IMR-90 (cell line): ENCODE measurements at regions not wholly inside any gene's neighbourhood (a gene's known extent, or its start where the extent isn't known, plus 50 kb on each side); places are given as distances from the start of the nearest gene placed in this dataset.

Experiments
- ATAC-seq: fragments of 200-7000 bp; cut with Tn5 transposase; 2 replicates; pipeline ENCODE4 v1.9.1; 2020; ENCODE audit warnings: low read depth, mild to moderate bottlenecking, moderate library complexity
- BruUV-seq: library from RNA; stranded (reverse); fragments of 400-500 nt; replicated peaks from 2 replicates; lab custom pipeline; 2021; lab: Mats Ljungman, UMichigan
- CTCF ChIA-PET: fragments of 300-600 bp; formaldehyde crosslinking; extraction: SDS; loops from one replicate; lab custom pipeline; 2021; ENCODE audit warnings: antibody characterized with exemption; lab: Yijun Ruan, JAX
- POLR2A ChIA-PET: fragments of 300-600 bp; sonication (Branson Sonifier 250); formaldehyde crosslinking; loops from one replicate; lab custom pipeline; 2022; ENCODE audit warnings: antibody characterized with exemption; ENCODE audit not compliant: unreplicated experiment; lab: Charles Lee
- DNase-seq: peaks from one replicate; pipeline ENCODE4 v3.0.0; 2013
- H2AFZ ChIP-seq: replicated peaks from 2 replicates; pipeline ENCODE3; 2013; ENCODE audit warnings: low read length, mild to moderate bottlenecking; ENCODE audit not compliant: poor library complexity
- H2AK5ac ChIP-seq: 2 replicates; pipeline ENCODE4 v1.6.1; 2013; ENCODE audit warnings: low read depth, low read length, inconsistent platforms
- H2AK9ac ChIP-seq: replicated peaks from 2 replicates; pipeline ENCODE3; 2013; ENCODE audit warnings: mild to moderate bottlenecking, low read depth, low read length, moderate library complexity; ENCODE audit not compliant: poor library complexity
- H2BK120ac ChIP-seq: 2 replicates; pipeline ENCODE4 v1.6.1; 2013; ENCODE audit warnings: low read depth, low read length, inconsistent platforms
- H2BK15ac ChIP-seq: 3 replicates; pipeline ENCODE4 v1.6.1; 2013; ENCODE audit warnings: low read depth, low read length, inconsistent platforms
- H2BK20ac ChIP-seq: 2 replicates; pipeline ENCODE4 v1.6.1; 2013; ENCODE audit warnings: low read depth, mild to moderate bottlenecking, inconsistent platforms, low read length, moderate library complexity
- H2BK5ac ChIP-seq: 2 replicates; pipeline ENCODE4 v1.6.1; 2013; ENCODE audit warnings: mild to moderate bottlenecking, low read depth, low read length, inconsistent platforms; ENCODE audit not compliant: poor library complexity, severe bottlenecking
- H3K14ac ChIP-seq: replicated peaks from 2 replicates; pipeline ENCODE4 v1.6.1; 2013; ENCODE audit warnings: low read depth, low read length, inconsistent platforms
- H3K18ac ChIP-seq: 2 replicates; pipeline ENCODE4 v1.6.1; 2013; ENCODE audit warnings: low read depth, low read length, control low read depth
- H3K23ac ChIP-seq: 2 replicates; pipeline ENCODE4 v1.6.1; 2013; ENCODE audit warnings: low read depth, low read length, inconsistent platforms
- H3K27ac ChIP-seq: 2 replicates; pipeline ENCODE4 v1.5.1; 2013; ENCODE audit warnings: mild to moderate bottlenecking, control low read depth, low read length; ENCODE audit not compliant: insufficient read depth
- H3K27me3 ChIP-seq: 2 replicates; pipeline ENCODE4 v1.6.1; 2013; ENCODE audit warnings: low read length; ENCODE audit not compliant: control insufficient read depth, insufficient read depth
- H3K36me3 ChIP-seq: 2 replicates; pipeline ENCODE4 v1.6.1; 2013; ENCODE audit warnings: low read length, mixed read lengths; ENCODE audit not compliant: control insufficient read depth, insufficient read depth
- H3K4ac ChIP-seq: 2 replicates; pipeline ENCODE4 v1.6.1; 2013; ENCODE audit warnings: low read depth, low read length, inconsistent platforms
- H3K4me1 ChIP-seq: 2 replicates; pipeline ENCODE4 v1.6.1; 2013; ENCODE audit warnings: low read length, mixed read lengths; ENCODE audit not compliant: control insufficient read depth, insufficient read depth
- H3K4me2 ChIP-seq: 2 replicates; pipeline ENCODE4 v1.6.1; 2013; ENCODE audit warnings: low read depth, mild to moderate bottlenecking, control low read depth, low read length, moderate library complexity
- H3K4me3 ChIP-seq: 2 replicates; pipeline ENCODE4 v1.5.1; 2013; ENCODE audit warnings: low read depth, mild to moderate bottlenecking, control low read depth, low read length, moderate library complexity; ENCODE audit not compliant: insufficient read depth
- H3K56ac ChIP-seq: 2 replicates; pipeline ENCODE4 v1.6.1; 2013; ENCODE audit warnings: low read length, inconsistent platforms; ENCODE audit not compliant: insufficient read depth; ENCODE audit errors: extremely low read depth
- H3K79me1 ChIP-seq, 2 experiments: 2 replicates each; pipeline ENCODE4 v1.6.1; 2013; ENCODE audit warnings: low read length in 2 of 2, inconsistent platforms in 1 of 2, low read depth in 1 of 2
- H3K9ac ChIP-seq: 2 replicates; pipeline ENCODE4 v1.6.1; 2013; ENCODE audit warnings: low read depth, low read length, control low read depth
- H3K9me1 ChIP-seq: 2 replicates; pipeline ENCODE4 v1.6.1; 2013; ENCODE audit warnings: low read length, inconsistent platforms; ENCODE audit not compliant: insufficient read depth
- H3K9me3 ChIP-seq: 2 replicates; pipeline ENCODE4 v1.6.1; 2013; ENCODE audit warnings: low read length; ENCODE audit not compliant: control insufficient read depth, insufficient read depth
- H4K20me1 ChIP-seq: 2 replicates; pipeline ENCODE4 v1.6.1; 2013; ENCODE audit warnings: low read length, inconsistent platforms; ENCODE audit not compliant: insufficient read depth
- H4K5ac ChIP-seq: 2 replicates; pipeline ENCODE4 v1.6.1; 2013; ENCODE audit warnings: mild to moderate bottlenecking, low read depth, low read length, control low read depth
- H4K8ac ChIP-seq, 2 experiments: 2 replicates each; pipeline ENCODE4 v1.6.1; 2013; ENCODE audit warnings: low read depth in 2 of 2, low read length in 2 of 2, control low read depth in 1 of 2, inconsistent platforms in 1 of 2
- H4K91ac ChIP-seq: 2 replicates; pipeline ENCODE4 v1.6.1; 2013; ENCODE audit warnings: low read depth, low read length, inconsistent platforms; ENCODE audit not compliant: insufficient read depth
- BHLHE40 ChIP-seq: fragments of 150-350 bp; IDR thresholded peaks from 2 replicates; pipeline ENCODE4 v1.6.1; 2016; ENCODE audit warnings: mild to moderate bottlenecking, low read depth, low read length
- CEBPB ChIP-seq: IDR thresholded peaks from 2 replicates; pipeline ENCODE4 v1.6.1; 2012; ENCODE audit warnings: low read depth, low read length, improper control_type of control experiment
- CHD1 ChIP-seq: IDR thresholded peaks from 2 replicates; pipeline ENCODE4 v1.6.1; 2012; ENCODE audit warnings: low read depth, low read length, improper control_type of control experiment
- FOS ChIP-seq: fragments of 150-350 bp; IDR thresholded peaks from 2 replicates; pipeline ENCODE4 v1.6.1; 2016; ENCODE audit warnings: low read depth, low read length
- MAFK ChIP-seq: IDR thresholded peaks from 2 replicates; pipeline ENCODE4 v1.6.1; 2012; ENCODE audit warnings: low read depth, low read length, improper control_type of control experiment
- MAZ ChIP-seq: IDR thresholded peaks from 2 replicates; pipeline ENCODE4 v1.6.1; 2012; ENCODE audit warnings: low read depth, mild to moderate bottlenecking, low read length, improper control_type of control experiment, moderate library complexity, borderline replicate concordance
- MXI1 ChIP-seq: IDR thresholded peaks from 2 replicates; pipeline ENCODE4 v1.6.1; 2012; ENCODE audit warnings: low read depth, mild to moderate bottlenecking, low read length, moderate library complexity, borderline replicate concordance
- NFE2L2 ChIP-seq: fragments of 150-350 bp; IDR thresholded peaks from 2 replicates; pipeline ENCODE4 v1.6.1; 2016; ENCODE audit warnings: low read depth, mild to moderate bottlenecking, low read length
- POLR2A ChIP-seq: IDR thresholded peaks from 2 replicates; pipeline ENCODE4 v1.6.1; 2012; ENCODE audit warnings: mild to moderate bottlenecking, low read depth, low read length
- RAD21 ChIP-seq: IDR thresholded peaks from 2 replicates; pipeline ENCODE4 v1.6.1; 2012; ENCODE audit warnings: low read length, improper control_type of control experiment
- RCOR1 ChIP-seq: IDR thresholded peaks from 2 replicates; pipeline ENCODE4 v1.6.1; 2012; ENCODE audit warnings: mild to moderate bottlenecking, low read length, improper control_type of control experiment; ENCODE audit not compliant: insufficient replicate concordance
- RFX5 ChIP-seq: IDR thresholded peaks from 2 replicates; pipeline ENCODE4 v1.8.0; 2012; ENCODE audit warnings: low read depth, mild to moderate bottlenecking, low read length, moderate library complexity
- SMC3 ChIP-seq: fragments of 150-350 bp; IDR thresholded peaks from 2 replicates; pipeline ENCODE4 v1.6.1; 2016; ENCODE audit warnings: low read depth, mild to moderate bottlenecking, antibody characterized with exemption, low read length, moderate library complexity
- WGBS, 2 experiments: methylation state at CpG; one replicate each; pipeline versions ENCODE4 v1.1.5 to v1.1.7; 2013; ENCODE audit warnings: missing lambda C conversion rate in 2 of 2; ENCODE audit not compliant: insufficient read length in 1 of 2; ENCODE audit errors: extremely low coverage in 2 of 2; 5-methylcytosine and 5-hydroxymethylcytosine counted together
- dilution Hi-C: fragments of 300-500 bp; cut with HindIII; formaldehyde crosslinking; loops from one replicate; pipeline ENCODE4 v1.14.3; 2018; ENCODE audit warnings: low sequenced_read_pairs; ENCODE audit not compliant: unreplicated experiment
- in situ Hi-C: fragments of 300-500 bp; cut with MboI; formaldehyde crosslinking; loops from 3 replicates; pipeline ENCODE4 v1.14.3; 2019; ENCODE audit warnings: low sequenced_read_pairs, inconsistent platforms, mixed read lengths
- intact Hi-C: fragments of 100-400 bp; cut with micrococcal nuclease; formaldehyde crosslinking; loops from 2 replicates; pipeline ENCODE4 v1.10.0; 2022
- TF ChIP-seq, protein P1 (sequence below): fragments of 150-350 bp; IDR thresholded peaks from 2 replicates; pipeline ENCODE4 v1.6.1; 2017; ENCODE audit warnings: mild to moderate bottlenecking, antibody characterized with exemption, low read length, low read depth
- TF ChIP-seq, protein P2 (sequence below): fragments of 150-350 bp; IDR thresholded peaks from 2 replicates; pipeline ENCODE4 v1.6.1; 2016; ENCODE audit warnings: low read depth, mild to moderate bottlenecking, low read length, moderate library complexity, borderline replicate concordance
- TF ChIP-seq, protein P3 (sequence below): conservative IDR thresholded peaks from 2 replicates; pipeline ENCODE4 v1.5.1; 2012; ENCODE audit warnings: mild to moderate bottlenecking, low read depth, low read length, improper control_type of control experiment

DNA sequence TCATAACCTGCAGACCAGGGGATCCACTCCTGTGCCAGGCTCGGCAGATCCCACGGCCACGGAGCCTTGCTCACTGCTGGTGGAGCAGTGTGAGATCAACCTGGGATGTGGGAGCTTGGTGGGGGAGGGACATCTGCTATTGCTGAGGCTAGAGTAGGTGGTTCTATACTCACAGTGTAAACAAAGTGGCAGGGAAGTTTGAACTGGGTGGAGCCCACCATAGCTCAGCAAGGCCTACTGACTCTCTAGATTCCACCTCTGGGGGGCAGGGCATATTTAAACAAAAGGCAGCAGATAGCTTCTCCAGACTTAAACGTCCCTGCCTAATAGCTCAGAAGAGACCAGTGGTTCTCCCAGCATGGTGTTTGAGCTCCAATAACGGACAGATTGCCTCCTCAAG, 54.7 kb upstream of the EPHA5 start:
- ATAC-seq (no peak), DNase-seq (no peak)
- H2AK9ac ChIP-seq = no peak overlapping the region
- dilution Hi-C loops (no loop called here), in situ Hi-C loops (no loop called here), intact Hi-C loops (no loop called here)
- ChIA-PET CTCF (no interaction called here), POLR2A (no interaction called here)
- H3K4ac ChIP-seq = no peak overlapping the region
- H3K4me3 ChIP-seq = no peak overlapping the region
- no peak overlapping the region for H2BK5ac ChIP-seq
- H3K23ac ChIP-seq = no peak overlapping the region
- no peak for TF ChIP-seq RFX5
- TF ChIP-seq SMC3 = no peak
- TF ChIP-seq MXI1 = no peak
- TF ChIP-seq BHLHE40 = no peak
- no peak for TF ChIP-seq CHD1
- TF ChIP-seq, protein P1, sequence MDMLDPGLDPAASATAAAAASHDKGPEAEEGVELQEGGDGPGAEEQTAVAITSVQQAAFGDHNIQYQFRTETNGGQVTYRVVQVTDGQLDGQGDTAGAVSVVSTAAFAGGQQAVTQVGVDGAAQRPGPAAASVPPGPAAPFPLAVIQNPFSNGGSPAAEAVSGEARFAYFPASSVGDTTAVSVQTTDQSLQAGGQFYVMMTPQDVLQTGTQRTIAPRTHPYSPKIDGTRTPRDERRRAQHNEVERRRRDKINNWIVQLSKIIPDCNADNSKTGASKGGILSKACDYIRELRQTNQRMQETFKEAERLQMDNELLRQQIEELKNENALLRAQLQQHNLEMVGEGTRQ = no peak
- TF ChIP-seq RCOR1 = no peak
- TF ChIP-seq MAZ = no peak
- TF ChIP-seq, protein P2, sequence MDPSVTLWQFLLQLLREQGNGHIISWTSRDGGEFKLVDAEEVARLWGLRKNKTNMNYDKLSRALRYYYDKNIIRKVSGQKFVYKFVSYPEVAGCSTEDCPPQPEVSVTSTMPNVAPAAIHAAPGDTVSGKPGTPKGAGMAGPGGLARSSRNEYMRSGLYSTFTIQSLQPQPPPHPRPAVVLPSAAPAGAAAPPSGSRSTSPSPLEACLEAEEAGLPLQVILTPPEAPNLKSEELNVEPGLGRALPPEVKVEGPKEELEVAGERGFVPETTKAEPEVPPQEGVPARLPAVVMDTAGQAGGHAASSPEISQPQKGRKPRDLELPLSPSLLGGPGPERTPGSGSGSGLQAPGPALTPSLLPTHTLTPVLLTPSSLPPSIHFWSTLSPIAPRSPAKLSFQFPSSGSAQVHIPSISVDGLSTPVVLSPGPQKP = no peak
- TF ChIP-seq RAD21 = no peak
- no peak for TF ChIP-seq NFE2L2
- TF ChIP-seq, protein P3, sequence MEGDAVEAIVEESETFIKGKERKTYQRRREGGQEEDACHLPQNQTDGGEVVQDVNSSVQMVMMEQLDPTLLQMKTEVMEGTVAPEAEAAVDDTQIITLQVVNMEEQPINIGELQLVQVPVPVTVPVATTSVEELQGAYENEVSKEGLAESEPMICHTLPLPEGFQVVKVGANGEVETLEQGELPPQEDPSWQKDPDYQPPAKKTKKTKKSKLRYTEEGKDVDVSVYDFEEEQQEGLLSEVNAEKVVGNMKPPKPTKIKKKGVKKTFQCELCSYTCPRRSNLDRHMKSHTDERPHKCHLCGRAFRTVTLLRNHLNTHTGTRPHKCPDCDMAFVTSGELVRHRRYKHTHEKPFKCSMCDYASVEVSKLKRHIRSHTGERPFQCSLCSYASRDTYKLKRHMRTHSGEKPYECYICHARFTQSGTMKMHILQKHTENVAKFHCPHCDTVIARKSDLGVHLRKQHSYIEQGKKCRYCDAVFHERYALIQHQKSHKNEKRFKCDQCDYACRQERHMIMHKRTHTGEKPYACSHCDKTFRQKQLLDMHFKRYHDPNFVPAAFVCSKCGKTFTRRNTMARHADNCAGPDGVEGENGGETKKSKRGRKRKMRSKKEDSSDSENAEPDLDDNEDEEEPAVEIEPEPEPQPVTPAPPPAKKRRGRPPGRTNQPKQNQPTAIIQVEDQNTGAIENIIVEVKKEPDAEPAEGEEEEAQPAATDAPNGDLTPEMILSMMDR = no peak
- no peak for TF ChIP-seq FOS
- TF ChIP-seq POLR2A = no peak
- TF ChIP-seq CEBPB = no peak
- TF ChIP-seq MAFK = no peak
- H3K14ac ChIP-seq = no peak overlapping the region
- WGBS, 2 experiments = 100% methylated on average over 3 of the region's 5 CpGs; no CpG with 5 or more reads in 1 of the 2 experiments
- H3K36me3 ChIP-seq = no peaks in the 10 kb centered on the region
- H4K5ac ChIP-seq = no peak overlapping the region
- no peak overlapping the region for H3K56ac ChIP-seq
- H3K18ac ChIP-seq = no peak overlapping the region
- no peak overlapping the region for H3K4me2 ChIP-seq
- no peak overlapping the region for H2AK5ac ChIP-seq
- no peak overlapping the region for H2BK20ac ChIP-seq
- H3K79me1 ChIP-seq = no peaks in the 10 kb centered on the region
- no peaks in the 10 kb centered on the region for H4K20me1 ChIP-seq
- H4K91ac ChIP-seq = no peak overlapping the region
- H2BK120ac ChIP-seq = no peak overlapping the region
- H3K27me3 ChIP-seq = no peaks in the 10 kb centered on the region
- H3K9ac ChIP-seq = no peak overlapping the region
- no peaks in the 10 kb centered on the region for H3K9me3 ChIP-seq
- H3K4me1 ChIP-seq = no peaks in the 10 kb centered on the region
- H3K9me1 ChIP-seq = no peaks in the 10 kb centered on the region
- H2BK15ac ChIP-seq = no peak overlapping the region
- no peak overlapping the region for H3K27ac ChIP-seq
- no peak overlapping the region for H4K8ac ChIP-seq
- BruUV-seq = no TSS peak
- H2AFZ ChIP-seq = no peak overlapping the region
